GM19025 (cell line): ENCODE measurements at regions not wholly inside any gene's neighbourhood (a gene's known extent, or its start where the extent isn't known, plus 50 kb on each side); places are given as distances from the start of the nearest gene placed in this dataset.
"Not testable (repeated sequence)": the region's sequence is repeated elsewhere in the genome, so short reads cannot be mapped to it uniquely, and the experiment has no call there.

Source experiments
- ATAC-seq: cut with Tn5 transposase; IDR thresholded peaks from one replicate; pipeline ENCODE4 v1.9.1; 2021; ENCODE audit warnings: mild to moderate bottlenecking, low read depth, moderate library complexity; ENCODE audit not compliant: unreplicated experiment

GRCh38 chr3:118578559-118578958 is 456.1 kb downstream of the IGSF11 start:
- ATAC-seq: no peak

GRCh38 chr3:118587037-118587741 is 447.5 kb downstream of the IGSF11 start:
- no peak for ATAC-seq

DNA sequence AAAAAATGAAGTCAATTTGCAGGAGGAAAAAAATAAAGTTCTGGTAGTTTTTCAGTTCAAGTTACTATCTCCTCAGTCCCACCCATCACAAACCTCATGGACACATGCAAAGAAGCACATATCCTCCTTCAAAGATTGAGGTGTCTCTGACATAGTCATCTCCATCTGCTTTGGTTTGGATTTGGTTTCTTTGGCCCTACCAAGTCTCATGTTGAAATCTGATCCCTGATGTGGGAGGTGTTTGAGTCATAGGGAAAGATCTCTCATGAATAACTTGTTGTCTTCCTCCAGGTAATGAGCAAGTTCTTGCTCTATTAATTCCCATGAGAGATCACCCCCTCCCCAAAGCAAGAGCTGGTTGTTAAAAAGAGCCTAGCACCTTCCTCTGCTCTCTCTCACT is 446.8 kb downstream of the IGSF11 start:
- no peak for ATAC-seq

DNA sequence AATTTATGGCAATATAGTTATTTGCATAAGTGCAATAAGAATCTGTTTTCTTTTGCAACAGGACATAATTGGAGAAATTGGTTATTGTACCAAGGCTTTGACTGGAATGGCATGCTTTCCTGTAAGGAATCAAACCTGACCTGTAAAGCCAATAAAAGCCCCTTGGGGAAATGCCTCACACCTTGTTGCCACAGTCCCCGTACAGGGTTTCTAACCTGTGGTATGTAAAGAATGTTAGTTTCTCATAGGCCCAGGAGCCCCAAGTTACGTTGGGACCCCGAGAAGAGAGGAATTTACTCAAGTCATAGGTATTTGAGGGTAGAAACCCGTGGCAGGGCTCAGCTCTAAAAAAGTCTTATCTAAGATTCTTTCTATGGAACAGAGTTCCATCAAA is 441.4 kb downstream of the IGSF11 start:
- no peak for ATAC-seq

- ATAC-seq: no peak
Measured at GRCh38 chr3:118597184-118597583, 437.5 kb downstream of the IGSF11 start.

DNA sequence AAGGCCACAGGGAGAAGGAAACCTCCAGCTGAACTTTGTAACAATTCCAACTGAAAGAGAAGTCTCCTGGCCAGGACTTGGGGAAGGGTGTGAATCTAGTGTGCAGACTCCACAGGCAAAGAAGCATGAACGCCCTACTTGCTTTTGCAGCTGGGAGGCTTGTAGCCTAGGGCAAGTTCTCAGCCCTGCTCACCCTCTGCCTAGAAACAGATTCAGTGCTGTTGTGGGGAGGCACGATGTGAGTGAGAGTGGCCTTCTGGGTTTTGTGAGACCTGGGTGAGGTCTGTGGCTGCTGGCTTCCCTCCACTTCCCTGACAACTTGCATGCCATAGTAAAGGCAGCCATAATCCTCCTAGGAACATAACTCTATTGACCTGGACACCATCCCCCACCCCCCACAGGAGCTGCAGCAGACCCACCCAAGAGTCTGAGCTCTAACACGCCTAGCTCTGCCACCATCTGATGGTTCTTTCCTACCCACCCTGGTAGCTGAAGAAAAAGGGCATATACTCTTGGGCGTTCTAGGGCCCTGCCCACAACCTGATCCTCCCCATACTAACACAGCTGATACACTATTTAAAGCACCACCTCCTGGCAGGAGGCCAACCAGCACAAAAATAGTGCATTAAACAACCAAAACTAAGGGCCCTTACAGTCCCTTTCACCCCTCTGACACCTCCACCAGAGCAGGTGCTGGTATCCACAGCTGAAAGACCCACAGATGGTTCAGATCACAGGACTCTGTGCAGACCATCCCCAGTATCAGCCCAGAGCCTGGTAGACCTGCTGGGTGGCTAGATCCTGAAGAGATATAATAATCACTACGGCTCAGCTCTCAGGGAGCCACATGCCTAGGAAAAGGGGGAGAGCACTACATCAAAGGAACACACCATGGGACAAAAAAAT is 426.5 kb downstream of the IGSF11 start:
- no peak for ATAC-seq

GRCh38 chr3:118618247-118619040 is 416.2 kb downstream of the IGSF11 start:
- no peak for ATAC-seq

DNA sequence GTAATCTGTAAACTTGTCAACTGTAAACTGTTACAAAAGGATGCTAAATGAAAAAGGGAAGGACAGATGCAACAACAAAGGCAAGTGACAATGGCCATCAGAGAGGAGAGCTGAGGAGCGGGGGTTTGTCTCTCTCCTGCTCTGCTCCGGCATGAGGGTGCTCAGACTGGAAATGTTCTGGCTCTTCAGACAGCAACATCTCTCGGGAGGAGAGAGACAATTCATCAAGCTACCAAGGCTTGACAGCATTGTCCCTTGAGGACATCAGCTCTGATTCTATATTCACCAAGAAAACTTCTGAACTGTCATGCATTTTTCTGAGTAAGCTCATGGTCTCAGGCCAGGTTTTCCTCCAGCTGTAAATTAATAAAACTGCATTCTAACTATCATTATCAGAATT is 408.2 kb downstream of the IGSF11 start:
- no peak for ATAC-seq

DNA sequence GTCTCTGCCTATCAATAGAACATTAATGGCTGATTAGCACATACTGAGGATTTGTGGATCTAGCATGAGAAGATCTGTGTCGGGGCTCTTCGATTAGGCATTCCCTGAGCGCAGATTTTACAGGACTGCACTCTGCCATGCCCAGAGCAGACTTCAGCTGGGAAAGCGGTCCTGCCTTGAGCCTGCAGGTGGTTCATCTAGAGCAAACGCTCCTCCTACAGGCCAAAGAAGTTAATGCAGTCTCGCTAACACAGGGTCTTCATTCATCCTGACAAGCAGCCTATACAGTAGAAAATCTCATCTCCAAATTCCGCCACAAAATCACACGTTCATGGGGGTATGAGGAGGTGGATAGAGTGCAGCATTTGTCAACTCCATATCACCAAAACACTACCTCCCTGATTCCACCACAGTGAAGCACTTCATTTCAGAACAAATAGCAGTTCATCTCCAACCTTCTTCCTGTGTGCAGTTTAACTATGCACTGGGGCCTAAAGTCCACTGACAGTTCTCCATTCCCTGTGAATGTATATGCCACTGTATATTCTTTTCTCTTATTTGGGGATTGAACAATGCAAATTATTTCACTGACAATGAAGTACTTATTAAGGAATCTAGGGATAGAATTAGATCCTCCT is 405.8 kb downstream of the IGSF11 start:
- peak; percentile 96 for ATAC-seq

GRCh38 chr3:118629821-118630220 is 404.8 kb downstream of the IGSF11 start:
- no peak for ATAC-seq

DNA sequence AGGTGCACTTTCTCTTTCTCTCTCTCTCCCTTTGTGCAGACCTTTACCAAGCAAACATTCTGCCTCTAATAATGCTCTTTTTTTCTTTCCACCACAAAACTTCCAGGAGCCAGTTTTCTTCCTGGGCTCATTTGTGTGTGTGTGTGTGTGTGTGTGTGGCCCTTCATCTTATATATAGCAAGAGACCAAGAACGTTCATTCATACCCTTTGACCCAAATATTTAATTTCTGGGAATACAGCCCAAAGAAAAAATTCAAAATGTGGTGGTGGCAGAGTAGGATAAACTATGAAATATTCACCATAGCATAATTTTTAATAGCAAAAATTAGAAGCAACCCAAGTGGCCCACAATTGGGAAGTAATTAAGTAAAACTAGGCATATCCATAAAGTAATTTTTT is 398.9 kb downstream of the IGSF11 start:
- ATAC-seq: no peak

- ATAC-seq: no peak
Measured at GRCh38 chr3:118636841-118637240, 397.8 kb downstream of the IGSF11 start.

DNA sequence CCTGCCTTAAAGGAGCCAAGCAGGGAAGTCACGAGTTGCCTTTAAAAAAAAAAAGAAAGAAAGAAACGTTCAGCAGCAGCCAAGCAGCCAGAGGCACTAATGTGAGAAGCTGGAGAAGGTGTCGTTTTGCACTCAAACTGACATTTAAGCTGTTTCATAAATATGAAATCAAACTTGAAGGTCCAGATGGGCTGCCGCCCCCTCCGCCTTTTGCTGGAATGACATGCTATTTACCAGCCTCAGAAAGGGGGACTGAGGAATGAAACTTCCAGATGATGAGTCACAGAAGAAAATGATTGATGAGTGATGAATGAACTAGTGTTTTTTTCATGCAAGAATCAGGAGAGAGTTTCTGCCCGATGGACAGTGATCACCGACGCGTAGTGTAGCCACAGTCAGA is 396.8 kb downstream of the IGSF11 start:
- ATAC-seq: no peak

GRCh38 chr3:118641608-118642007 is 393.0 kb downstream of the IGSF11 start:
- no peak for ATAC-seq

GRCh38 chr3:118671192-118671591 is 363.5 kb downstream of the IGSF11 start:
- no peak for ATAC-seq

DNA sequence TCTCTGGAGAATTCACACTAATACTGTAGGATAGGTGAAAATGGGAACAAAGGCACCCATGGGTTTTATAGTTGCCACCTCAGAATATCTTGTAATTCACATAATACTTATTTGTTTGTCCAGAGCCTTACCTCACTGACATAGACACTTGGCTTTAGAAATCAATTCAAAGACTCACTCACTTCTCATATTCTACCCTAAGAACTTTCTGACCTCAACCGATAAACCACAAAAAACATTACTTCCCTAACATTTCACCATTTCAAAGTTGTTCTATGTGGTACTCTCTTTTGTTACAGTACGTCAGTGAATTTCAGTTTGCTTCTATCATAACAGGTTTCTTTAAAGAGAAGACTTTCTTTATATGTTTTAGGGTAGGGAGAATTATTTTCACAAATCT is 359.3 kb downstream of the IGSF11 start:
- ATAC-seq: no peak

GRCh38 chr3:118678663-118679062 is 356.0 kb downstream of the IGSF11 start:
- ATAC-seq: not testable (repeated sequence)

DNA sequence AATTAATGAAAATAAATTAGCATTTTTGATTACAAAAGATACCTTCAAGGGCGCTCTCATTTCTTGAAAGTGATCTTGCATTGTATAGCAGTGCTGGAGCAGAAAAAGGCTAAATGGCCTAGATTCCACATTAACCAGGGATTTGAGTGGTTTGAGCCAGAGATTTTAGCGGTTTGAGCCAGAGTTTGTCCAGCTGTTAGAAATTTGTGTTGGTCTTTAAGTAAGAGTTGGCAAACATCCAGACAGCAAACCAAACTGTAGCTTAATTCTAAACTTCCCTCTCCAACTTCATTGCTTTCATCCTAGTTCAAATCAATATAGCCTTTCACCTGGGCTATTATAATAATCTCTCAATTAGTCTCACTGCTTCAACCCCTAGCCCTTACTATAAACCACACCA is 351.7 kb downstream of the IGSF11 start:
- ATAC-seq: no peak

DNA sequence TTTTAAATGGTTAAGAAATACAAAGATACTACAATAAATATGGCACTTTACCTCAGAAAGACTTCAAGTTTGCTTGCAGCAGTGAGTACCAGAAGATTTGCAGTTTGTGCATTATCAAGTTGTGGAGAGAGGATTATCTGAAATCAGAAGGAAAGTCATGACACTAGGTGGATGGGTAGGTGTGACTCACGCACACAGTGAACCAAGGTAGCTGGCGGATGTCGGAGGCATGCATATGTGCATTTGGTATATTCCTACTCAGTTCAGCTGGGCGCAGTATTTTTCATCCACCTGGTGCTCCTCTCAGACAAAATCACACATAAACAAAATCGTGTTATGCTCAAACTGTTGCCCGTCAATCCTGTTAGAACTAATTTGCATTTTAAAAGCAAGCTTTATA is 351.0 kb downstream of the IGSF11 start:
- no peak for ATAC-seq

GRCh38 chr3:118688396-118688884 is 346.2 kb downstream of the IGSF11 start:
- ATAC-seq: no peak
